HCT116 (cell line): ENCODE measurements at regions not wholly inside any gene's neighbourhood (a gene's known extent, or its start where the extent isn't known, plus 50 kb on each side); places are given as distances from the start of the nearest gene placed in this dataset.
A peak's percentile ranks its signal among the peaks of the same experiment; 100 is the strongest.

Source experiments
- ATAC-seq: fragments of 200-7000 bp; cut with Tn5 transposase; 2 replicates; pipeline ENCODE4 v1.9.1; 2020; ENCODE audit warnings: mild to moderate bottlenecking, moderate library complexity
- BruUV-seq: library from RNA; stranded (reverse); fragments of 400-500 nt; replicated peaks from 2 replicates; lab custom pipeline; 2021; lab: Mats Ljungman, UMichigan
- CTCF ChIA-PET: fragments of 300-600 bp; sonication (Branson Sonifier 250); formaldehyde crosslinking; loops from one replicate; lab custom pipeline; 2021; ENCODE audit warnings: antibody characterized with exemption; lab: Charles Lee
- POLR2A ChIA-PET: fragments of 300-600, 350-600 bp; sonication (Branson Sonifier 250); formaldehyde crosslinking; loops from one replicate; lab custom pipeline; 2021; ENCODE audit warnings: antibody characterized with exemption; lab: Charles Lee
- RAD21 ChIA-PET, 2 experiments: fragments of 300-600 bp; sonication (Branson Sonifier 250); formaldehyde crosslinking; loops; one replicate each; lab custom pipeline; 2023; ENCODE audit warnings: low total read pairs in 2 of 2; ENCODE audit not compliant: uncharacterized antibody in 2 of 2, unreplicated experiment in 2 of 2, low non-redundant PET in 1 of 2; lab: Charles Lee
- DNase-seq: peaks from one replicate; pipeline ENCODE4 v3.0.0-alpha.2; 2010; ENCODE audit warnings: low read depth, low spot score
- H2AFZ ChIP-seq: fragments of 200-600 bp; shearing (Covaris generic), sonication (generic); 2 replicates; pipeline ENCODE4 v1.6.1; 2017; ENCODE audit warnings: low read depth, mixed run types, mixed read lengths, antibody characterized with exemption, low read length; ENCODE audit not compliant: poor library complexity, severe bottlenecking
- H3K27ac ChIP-seq: 2 replicates; pipeline ENCODE4 v1.5.1; 2012; ENCODE audit warnings: low read depth, low read length
- H3K27me3 ChIP-seq: fragments of 200-600 bp; sonication (generic); 2 replicates; pipeline ENCODE4 v1.6.1; 2016; ENCODE audit warnings: mixed run types, low read length, mixed read lengths; ENCODE audit not compliant: insufficient read depth
- H3K36me3 ChIP-seq, 2 experiments: fragments of 200-500 bp in 1 of 2; fragments of 200-600 bp in 1 of 2; sonication (Bioruptor generic) in 1 of 2; sonication (generic) in 1 of 2; 2 replicates each; pipeline versions ENCODE4 v1.5.1 to v1.6.1; 2014 to 2016; ENCODE audit warnings: low read length in 2 of 2, inconsistent platforms in 1 of 2, mixed read lengths in 1 of 2, mixed run types in 1 of 2; ENCODE audit not compliant: insufficient read depth in 2 of 2, control insufficient read depth in 1 of 2
- H3K4me1 ChIP-seq, 2 experiments: fragments of 200-600 bp in 1 of 2; sonication (generic) in 1 of 2; 2 replicates each; pipeline versions ENCODE4 v1.5.1 to v1.6.1; 2012 to 2017; ENCODE audit warnings: low read length in 2 of 2, inconsistent platforms in 1 of 2, mild to moderate bottlenecking in 1 of 2, mixed read lengths in 1 of 2, mixed run types in 1 of 2, moderate library complexity in 1 of 2; ENCODE audit not compliant: insufficient read depth in 2 of 2, control insufficient read depth in 1 of 2
- H3K4me2 ChIP-seq: fragments of 200-600 bp; sonication (generic); 2 replicates; pipeline ENCODE4 v1.6.1; 2017; ENCODE audit warnings: mixed run types, low read length, mixed read lengths
- H3K4me3 ChIP-seq, 2 experiments: fragments of 200-600 bp in 1 of 2; sonication (generic) in 1 of 2; replicated peaks in 1 of 2; 2 replicates each; pipeline ENCODE4 v1.5.1; 2011 to 2016; ENCODE audit warnings: low read length in 2 of 2, control low read depth in 1 of 2, low read depth in 1 of 2, mild to moderate bottlenecking in 1 of 2, mixed read lengths in 1 of 2, mixed run types in 1 of 2
- H3K79me2 ChIP-seq: fragments of 200-600 bp; sonication (generic); 2 replicates; pipeline ENCODE4 v1.6.1; 2017; ENCODE audit warnings: mild to moderate bottlenecking, mixed run types, low read length, moderate library complexity, mixed read lengths; ENCODE audit not compliant: insufficient read depth
- H3K9ac ChIP-seq: fragments of 200-600 bp; sonication (generic); 2 replicates; pipeline ENCODE4 v1.6.1; 2016; ENCODE audit warnings: low read length, mixed read lengths
- H3K9me2 ChIP-seq: fragments of 200-600 bp; sonication (generic), shearing (Covaris generic); 2 replicates; pipeline ENCODE4 v1.6.1; 2017; ENCODE audit warnings: mixed run types, mild to moderate bottlenecking, moderate library complexity; ENCODE audit not compliant: insufficient read depth
- H3K9me3 ChIP-seq, 2 experiments: fragments of 200-500 bp in 1 of 2; fragments of 200-600 bp in 1 of 2; sonication (Bioruptor generic) in 1 of 2; sonication (generic) in 1 of 2; 2 replicates each; pipeline ENCODE4 v1.6.1; 2014 to 2017; ENCODE audit warnings: low read length in 2 of 2, mixed read lengths in 2 of 2, inconsistent platforms in 1 of 2, low read depth in 1 of 2, mild to moderate bottlenecking in 1 of 2, mixed run types in 1 of 2, moderate library complexity in 1 of 2; ENCODE audit not compliant: control insufficient read depth in 1 of 2, insufficient read depth in 1 of 2
- H4K20me1 ChIP-seq: fragments of 200-600 bp; sonication (generic), shearing (Covaris generic); 2 replicates; pipeline ENCODE4 v1.6.1; 2017; ENCODE audit warnings: mixed run types, mild to moderate bottlenecking, moderate library complexity; ENCODE audit not compliant: insufficient read depth
- ATF3 ChIP-seq: IDR thresholded peaks from 2 replicates; pipeline ENCODE4 v1.6.1; 2012
- CBX3 ChIP-seq: IDR thresholded peaks from 2 replicates; pipeline ENCODE4 v1.6.1; 2012; ENCODE audit warnings: low read depth
- CTCF ChIP-seq, 3 experiments: fragments of 200-600 bp in 1 of 3; sonication (generic) in 1 of 3; IDR thresholded peaks in 2 of 3; conservative IDR thresholded peaks in 1 of 3; 2 replicates each; pipeline ENCODE4 v1.5.1; 2012 to 2017; ENCODE audit warnings: low read depth in 2 of 3, low read length in 2 of 3, antibody characterized with exemption in 1 of 3, borderline replicate concordance in 1 of 3, control low read depth in 1 of 3, mild to moderate bottlenecking in 1 of 3, mixed read lengths in 1 of 3, mixed run types in 1 of 3, moderate library complexity in 1 of 3; ENCODE audit not compliant: insufficient read depth in 1 of 3
- EGR1 ChIP-seq: IDR thresholded peaks from 2 replicates; pipeline ENCODE4 v1.6.1; 2012; ENCODE audit warnings: low read depth
- EZH2 ChIP-seq: fragments of 200-600 bp; sonication (generic); IDR thresholded peaks from 2 replicates; pipeline ENCODE4 v1.6.1; 2017; ENCODE audit warnings: antibody characterized with exemption, mixed run types
- EZH2phosphoT487 ChIP-seq: fragments of 200-600 bp; IDR thresholded peaks from 2 replicates; pipeline ENCODE4 v1.6.1; 2018; ENCODE audit warnings: antibody characterized with exemption, borderline replicate concordance
- FOSL1 ChIP-seq: IDR thresholded peaks from 2 replicates; pipeline ENCODE4 v1.6.1; 2012; ENCODE audit warnings: low read depth
- MAX ChIP-seq: IDR thresholded peaks from 2 replicates; pipeline ENCODE4 v1.6.1; 2012
- POLR2A ChIP-seq: IDR thresholded peaks from 2 replicates; pipeline ENCODE4 v1.7.0; 2011; ENCODE audit warnings: borderline replicate concordance; ENCODE audit not compliant: insufficient read depth, insufficient read length; ENCODE audit errors: extremely low read depth
- POLR2AphosphoS5 ChIP-seq: IDR thresholded peaks from 2 replicates; pipeline ENCODE4 v1.6.1; 2011; ENCODE audit warnings: mild to moderate bottlenecking, low read depth, low read length, moderate library complexity
- RAD21 ChIP-seq: IDR thresholded peaks from 2 replicates; pipeline ENCODE4 v1.6.1; 2012; ENCODE audit warnings: low read depth, mild to moderate bottlenecking
- SIN3A ChIP-seq: IDR thresholded peaks from 2 replicates; pipeline ENCODE4 v1.6.1; 2012; ENCODE audit warnings: low read depth
- SP1 ChIP-seq: IDR thresholded peaks from 2 replicates; pipeline ENCODE4 v1.6.1; 2012; ENCODE audit warnings: low read depth
- SRF ChIP-seq: IDR thresholded peaks from 2 replicates; pipeline ENCODE4 v1.6.1; 2012; ENCODE audit warnings: low read depth
- TCF7L2 ChIP-seq: IDR thresholded peaks from 2 replicates; pipeline ENCODE4 v1.7.0; 2011; ENCODE audit warnings: borderline replicate concordance, inconsistent platforms; ENCODE audit not compliant: insufficient read depth, insufficient read length; ENCODE audit errors: extremely low read depth
- ZBTB33 ChIP-seq: IDR thresholded peaks from 2 replicates; pipeline ENCODE4 v1.6.1; 2011; ENCODE audit warnings: mild to moderate bottlenecking, low read length, moderate library complexity; ENCODE audit not compliant: insufficient replicate concordance; ENCODE audit errors: extremely low read depth
- ZFX ChIP-seq: fragments of 450-650 bp; IDR thresholded peaks from 2 replicates; pipeline ENCODE4 v1.6.1; 2017
- ZNF274 ChIP-seq: fragments of 200-500 bp; sonication (Bioruptor generic); IDR thresholded peaks from 2 replicates; pipeline ENCODE4 v1.6.1; 2014; ENCODE audit warnings: mild to moderate bottlenecking, low read depth, low read length, inconsistent platforms
- intact Hi-C: fragments of 100-400 bp; cut with micrococcal nuclease; formaldehyde crosslinking; loops from 2 replicates; pipeline ENCODE4 v1.10.0; 2022

- no peak for TF ChIP-seq FOSL1
- TF ChIP-seq CBX3 = no peak
- peak in 2 of 3 experiments; percentile 56 to 59; a peak in 4 of 6 replicates for TF ChIP-seq CTCF (IDR thresholded peaks at IDR 0.05 in 2 of 3, conservative IDR thresholded peaks at IDR 0.05 in 1 of 3; ENCODE audit: borderline replicate concordance in 1 of 3, insufficient read depth in 1 of 3, low read depth in 2 of 3, low read length in 2 of 3)
- no peak for TF ChIP-seq SP1
These were observed 130.0 kb upstream of the KCNJ15 start (continued) for GRCh38 chr21:38126666-38127303.

GRCh38 chr21:38129711-38130110, 127.1 kb upstream of the KCNJ15 start:
- ChIA-PET RAD21 (no interaction called here), POLR2A (no interaction called here), CTCF (no interaction called here)
- DNase-seq (no peak), ATAC-seq (no peak)
- Histone ChIP-seq H4K20me1 (no peaks in the 10 kb centered on the region), H3K79me2 (no peaks in the 10 kb centered on the region), H3K4me1 (no peaks in the 10 kb centered on the region), H3K9me2 (no peaks in the 10 kb centered on the region), H3K27ac (no peak overlapping the region), H3K4me3 (no peak overlapping the region), H3K9me3 (peaks cover 0 to 5% of the 10 kb centered on the region in 2 experiments; a peak in 1 of 4 replicates), H3K36me3 (no peaks in the 10 kb centered on the region), H2AFZ (no peak overlapping the region), H3K4me2 (no peak overlapping the region), H3K27me3 (no peaks in the 10 kb centered on the region), H3K9ac (no peak overlapping the region)
- no TSS peak for BruUV-seq
- intact Hi-C loops = loop anchor here (10.0 kb wide), 2 partner anchors 375 to 425 kb away; no protein-coding TSS in a partner anchor
- TF ChIP-seq RAD21 = no peak
- TF ChIP-seq ATF3 = no peak
- TF ChIP-seq EZH2phosphoT487 = no peak
- no peak for TF ChIP-seq POLR2AphosphoS5
- no peak for TF ChIP-seq MAX
- no peak for TF ChIP-seq CTCF (IDR thresholded peaks at IDR 0.05 in 2 of 3, conservative IDR thresholded peaks at IDR 0.05 in 1 of 3; ENCODE audit: borderline replicate concordance in 1 of 3, insufficient read depth in 1 of 3, low read depth in 2 of 3, low read length in 2 of 3)
- no peak for TF ChIP-seq FOSL1
- no peak for TF ChIP-seq ZFX
- TF ChIP-seq SIN3A = no peak
- TF ChIP-seq SP1 = no peak
- TF ChIP-seq TCF7L2 = no peak
- no peak for TF ChIP-seq ZNF274
- no peak for TF ChIP-seq SRF
- TF ChIP-seq ZBTB33 = no peak
- no peak for TF ChIP-seq CBX3
- TF ChIP-seq POLR2A = no peak
- no peak for TF ChIP-seq EZH2
- no peak for TF ChIP-seq EGR1
